Liver (tissue), 8 donors: ENCODE measurements at regions not wholly inside any gene's neighbourhood (a gene's known extent, or its start where the extent isn't known, plus 50 kb on each side); places are given as distances from the start of the nearest gene placed in this dataset.

Experiments used
- DNase-seq: peaks from one replicate; pipeline ENCODE4 v3.0.0-alpha.2; 2017; ENCODE audit warnings: low spot score
- H3K27ac ChIP-seq, 2 donors: one replicate each; pipeline ENCODE4 v1.7.0; 2013; ENCODE audit warnings: inconsistent platforms in 2 of 2, low read length in 2 of 2, control low read depth in 1 of 2, low read depth in 1 of 2, mild to moderate bottlenecking in 1 of 2
- H3K27me3 ChIP-seq, 4 donors: one replicate each; pipeline versions ENCODE4 v1.6.1 to v1.7.0; 2013; ENCODE audit warnings: low read length in 3 of 4, inconsistent platforms in 1 of 4, mild to moderate bottlenecking in 1 of 4, moderate library complexity in 1 of 4; ENCODE audit not compliant: control insufficient read depth in 4 of 4, insufficient read depth in 4 of 4
- H3K36me3 ChIP-seq, 4 donors: one replicate each; pipeline versions ENCODE4 v1.6.1 to v1.7.0; 2013; ENCODE audit warnings: low read length in 3 of 4, mild to moderate bottlenecking in 3 of 4, low read depth in 1 of 4, moderate library complexity in 1 of 4; ENCODE audit not compliant: control insufficient read depth in 4 of 4, insufficient read depth in 3 of 4
- H3K4me1 ChIP-seq, 4 donors: one replicate each; pipeline versions ENCODE4 v1.6.1 to v1.7.0; 2013; ENCODE audit warnings: low read length in 3 of 4, mild to moderate bottlenecking in 3 of 4, moderate library complexity in 1 of 4; ENCODE audit not compliant: control insufficient read depth in 4 of 4, insufficient read depth in 4 of 4
- H3K4me3 ChIP-seq, 3 donors: one replicate each; pipeline versions ENCODE4 v1.6.1 to v1.7.0; 2013; ENCODE audit warnings: low read length in 3 of 3, control low read depth in 1 of 3, low read depth in 1 of 3, mild to moderate bottlenecking in 1 of 3
- H3K9ac ChIP-seq, 2 donors: one replicate each; pipeline ENCODE4 v1.7.0; 2013; ENCODE audit warnings: low read length in 2 of 2, mild to moderate bottlenecking in 2 of 2, moderate library complexity in 2 of 2, control low read depth in 1 of 2, low read depth in 1 of 2
- H3K9me3 ChIP-seq, 4 donors: one replicate each; pipeline versions ENCODE4 v1.6.1 to v1.7.0; 2013; ENCODE audit warnings: low read length in 3 of 4; ENCODE audit not compliant: control insufficient read depth in 4 of 4
- ATF3 ChIP-seq: IDR thresholded peaks from 2 replicates; pipeline ENCODE4 v1.6.1; 2016; ENCODE audit warnings: antibody characterized with exemption
- CTCF ChIP-seq: fragments of 150-350 bp; IDR thresholded peaks from 2 replicates; pipeline ENCODE4 v1.5.1; 2017; ENCODE audit warnings: improper control_type of control experiment, low read depth, low read length; ENCODE audit not compliant: missing input control
- EGR1 ChIP-seq, 2 donors: IDR thresholded peaks; 2 replicates each; pipeline ENCODE4 v1.6.1; 2016 to 2018; ENCODE audit warnings: antibody characterized with exemption in 2 of 2, low read depth in 2 of 2
- FOXA1 ChIP-seq: IDR thresholded peaks from 2 replicates; pipeline ENCODE4 v1.6.1; 2016; ENCODE audit warnings: antibody characterized with exemption
- FOXA2 ChIP-seq: IDR thresholded peaks from 2 replicates; pipeline ENCODE4 v1.6.1; 2016; ENCODE audit warnings: antibody characterized with exemption
- GABPA ChIP-seq, 2 donors: IDR thresholded peaks in 1 of 2; conservative IDR thresholded peaks in 1 of 2; 2 replicates each; pipeline ENCODE4 v1.6.1; 2016; ENCODE audit warnings: antibody characterized with exemption in 2 of 2, mild to moderate bottlenecking in 1 of 2, moderate library complexity in 1 of 2
- HNF4A ChIP-seq, 2 donors: conservative IDR thresholded peaks; 2 replicates each; pipeline ENCODE4 v1.6.1; 2016; ENCODE audit warnings: antibody characterized with exemption in 2 of 2, mild to moderate bottlenecking in 2 of 2
- HNF4G ChIP-seq: IDR thresholded peaks from 2 replicates; pipeline ENCODE4 v1.6.1; 2016; ENCODE audit warnings: antibody characterized with exemption
- JUND ChIP-seq, 2 donors: IDR thresholded peaks; 2 replicates each; pipeline ENCODE4 v1.6.1; 2016; ENCODE audit warnings: antibody characterized with exemption in 2 of 2
- MAX ChIP-seq: IDR thresholded peaks from 2 replicates; pipeline ENCODE4 v1.6.1; 2016; ENCODE audit warnings: antibody characterized with exemption
- NR2F2 ChIP-seq: IDR thresholded peaks from 2 replicates; pipeline ENCODE4 v1.6.1; 2016; ENCODE audit warnings: antibody characterized with exemption
- RAD21 ChIP-seq, 2 donors: IDR thresholded peaks; 2 replicates each; pipeline ENCODE4 v1.6.1; 2016; ENCODE audit warnings: antibody characterized with exemption in 2 of 2, mild to moderate bottlenecking in 2 of 2
- REST ChIP-seq: IDR thresholded peaks from 2 replicates; pipeline ENCODE4 v1.6.1; 2016; ENCODE audit warnings: antibody characterized with exemption, mild to moderate bottlenecking
- RXRA ChIP-seq, 2 donors: IDR thresholded peaks; 2 replicates each; pipeline ENCODE4 v1.6.1; 2017 to 2018; ENCODE audit warnings: antibody characterized with exemption in 2 of 2, mild to moderate bottlenecking in 1 of 2
- SP1 ChIP-seq: IDR thresholded peaks from 2 replicates; pipeline ENCODE4 v1.6.1; 2018; ENCODE audit warnings: antibody characterized with exemption, mild to moderate bottlenecking
- TAF1 ChIP-seq: conservative IDR thresholded peaks from 2 replicates; pipeline ENCODE4 v1.6.1; 2016; ENCODE audit warnings: antibody characterized with exemption, mild to moderate bottlenecking
- YY1 ChIP-seq: IDR thresholded peaks from 2 replicates; pipeline ENCODE4 v1.6.1; 2016; ENCODE audit warnings: antibody characterized with exemption, mild to moderate bottlenecking
- ZBTB33 ChIP-seq: IDR thresholded peaks from 2 replicates; pipeline ENCODE4 v1.6.1; 2016; ENCODE audit warnings: antibody characterized with exemption
- WGBS: extraction: QIAGEN DNeasy Blood & Tissue Kit; methylation state at CpG from one replicate; pipeline ENCODE4 v1.1.7; 2013; 5-methylcytosine and 5-hydroxymethylcytosine counted together
- donor health status: healthy.
- donor health status: healthy.
- donor health status: healthy.
- donor health status: healthy.
- donor health status: healthy.

GRCh38 chr3:168161696-168162095, 66.0 kb upstream of the GOLIM4 start:
- 93% methylated on average over 4 of the region's 4 CpGs for WGBS
- H3K9ac ChIP-seq = no peak overlapping the region
- H3K27me3 ChIP-seq = no peaks in the 10 kb centered on the region
- DNase-seq = no peak
- H3K4me1 ChIP-seq = peaks cover 0 to 2% (median under 1%) of the 10 kb centered on the region in 4 donors
- no peak overlapping the region for H3K27ac ChIP-seq
- H3K36me3 ChIP-seq = no peaks in the 10 kb centered on the region
- no peak overlapping the region for H3K4me3 ChIP-seq
- no peaks in the 10 kb centered on the region for H3K9me3 ChIP-seq
- no peak for TF ChIP-seq GABPA (IDR thresholded peaks at IDR 0.05 in 1 of 2, conservative IDR thresholded peaks at IDR 0.05 in 1 of 2)
- no peak for TF ChIP-seq REST
- TF ChIP-seq MAX = no peak
- TF ChIP-seq RAD21 (IDR thresholded peaks at IDR 0.05) = no peak
- no peak for TF ChIP-seq ATF3
- no peak for TF ChIP-seq SP1
- no peak for TF ChIP-seq FOXA1
- no peak for TF ChIP-seq YY1
- TF ChIP-seq ZBTB33 = no peak
- no peak for TF ChIP-seq HNF4G

- DNase-seq = no peak
- no peaks in the 10 kb centered on the region for H3K4me1 ChIP-seq
- no peaks in the 10 kb centered on the region for H3K27me3 ChIP-seq
- no peaks in the 10 kb centered on the region for H3K36me3 ChIP-seq
- peaks cover 0 to under 1% (median 0%) of the 10 kb centered on the region in 4 donors for H3K9me3 ChIP-seq
- TF ChIP-seq SP1 (no peak), FOXA2 (no peak), HNF4G (no peak), JUND (IDR thresholded peaks at IDR 0.05) (no peak), GABPA (IDR thresholded peaks at IDR 0.05 in 1 of 2, conservative IDR thresholded peaks at IDR 0.05 in 1 of 2) (no peak)
- H3K9ac ChIP-seq = no peak overlapping the region
- WGBS = 95% methylated on average over 2 of the region's 2 CpGs
- H3K4me3 ChIP-seq = no peak overlapping the region
- no peak overlapping the region for H3K27ac ChIP-seq
Observed at GRCh38 chr3:168157903-168158302, 62.2 kb upstream of the GOLIM4 start.

- DNase-seq = no peak
- TF ChIP-seq HNF4G (no peak), CTCF (no peak), SP1 (no peak), JUND (IDR thresholded peaks at IDR 0.05) (no peak), FOXA2 (no peak), GABPA (IDR thresholded peaks at IDR 0.05 in 1 of 2, conservative IDR thresholded peaks at IDR 0.05 in 1 of 2) (no peak), HNF4A (conservative IDR thresholded peaks at IDR 0.05) (no peak), EGR1 (IDR thresholded peaks at IDR 0.05; ENCODE audit: low read depth in 2 of 2) (no peak), RXRA (IDR thresholded peaks at IDR 0.05) (no peak), FOXA1 (no peak), TAF1 (no peak), YY1 (no peak), NR2F2 (no peak), ZBTB33 (no peak), RAD21 (IDR thresholded peaks at IDR 0.05) (no peak)
Observed at GRCh38 chr3:168157099-168157700, 61.5 kb upstream of the GOLIM4 start.

More at GRCh38 chr3:168157099-168157700, 61.5 kb upstream of the GOLIM4 start:
- Histone ChIP-seq H3K9me3 (peaks cover 0 to 4% (median under 1%) of the 10 kb centered on the region in 4 donors), H3K27ac (no peak overlapping the region), H3K27me3 (no peaks in the 10 kb centered on the region), H3K4me3 (no peak overlapping the region), H3K36me3 (no peaks in the 10 kb centered on the region), H3K9ac (no peak overlapping the region), H3K4me1 (no peaks in the 10 kb centered on the region)
- 72% methylated on average over 2 of the region's 2 CpGs for WGBS
